Adrenal gland (tissue), 5 donors: ENCODE measurements at regions not wholly inside any gene's neighbourhood (a gene's known extent, or its start where the extent isn't known, plus 50 kb on each side); places are given as distances from the start of the nearest gene placed in this dataset.

Experiments
- POLR2A ChIP-seq, 2 donors: fragments of 450-650 bp; IDR thresholded peaks; one replicate each; pipeline ENCODE4 v1.6.1; 2017; ENCODE audit warnings: antibody characterized with exemption in 2 of 2, mild to moderate bottlenecking in 2 of 2, moderate library complexity in 1 of 2
- TF ChIP-seq, protein P1 (sequence below), 6 experiments: fragments of 450-650 bp in 4 of 6; fragments of 200-600 bp in 2 of 6; sonication (generic) in 1 of 6; IDR thresholded peaks; 1 replicate in 5 of 6; 2 replicates in 1 of 6; pipeline versions ENCODE4 v1.5.1 to v1.8.0; 2016 to 2021; ENCODE audit warnings: antibody characterized with exemption in 6 of 6, mild to moderate bottlenecking in 2 of 6, moderate library complexity in 1 of 6
- donor health status: DM: no; HTN: no; CAD: no.

DNA sequence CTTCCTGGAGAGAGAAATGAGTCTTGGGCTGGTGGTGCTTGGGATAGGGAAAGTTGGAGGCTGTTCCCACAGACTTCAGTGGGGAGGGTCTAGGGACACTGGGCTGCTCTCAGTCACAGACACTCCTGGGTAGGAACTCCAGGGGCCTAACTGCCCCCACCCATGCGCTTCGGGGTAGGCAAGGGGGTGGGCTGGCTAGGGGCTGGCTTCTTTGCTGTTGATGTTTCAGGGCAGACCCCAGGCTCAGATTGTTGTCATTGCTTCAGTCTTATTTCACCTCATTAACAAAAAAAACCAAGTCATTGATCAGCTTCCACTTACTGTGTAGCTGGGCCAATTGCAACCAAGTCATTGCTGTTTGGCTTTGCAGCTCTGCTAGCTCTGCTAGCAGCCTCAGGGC is 160.1 kb upstream of the CSF3R start:
- TF ChIP-seq, protein P1, sequence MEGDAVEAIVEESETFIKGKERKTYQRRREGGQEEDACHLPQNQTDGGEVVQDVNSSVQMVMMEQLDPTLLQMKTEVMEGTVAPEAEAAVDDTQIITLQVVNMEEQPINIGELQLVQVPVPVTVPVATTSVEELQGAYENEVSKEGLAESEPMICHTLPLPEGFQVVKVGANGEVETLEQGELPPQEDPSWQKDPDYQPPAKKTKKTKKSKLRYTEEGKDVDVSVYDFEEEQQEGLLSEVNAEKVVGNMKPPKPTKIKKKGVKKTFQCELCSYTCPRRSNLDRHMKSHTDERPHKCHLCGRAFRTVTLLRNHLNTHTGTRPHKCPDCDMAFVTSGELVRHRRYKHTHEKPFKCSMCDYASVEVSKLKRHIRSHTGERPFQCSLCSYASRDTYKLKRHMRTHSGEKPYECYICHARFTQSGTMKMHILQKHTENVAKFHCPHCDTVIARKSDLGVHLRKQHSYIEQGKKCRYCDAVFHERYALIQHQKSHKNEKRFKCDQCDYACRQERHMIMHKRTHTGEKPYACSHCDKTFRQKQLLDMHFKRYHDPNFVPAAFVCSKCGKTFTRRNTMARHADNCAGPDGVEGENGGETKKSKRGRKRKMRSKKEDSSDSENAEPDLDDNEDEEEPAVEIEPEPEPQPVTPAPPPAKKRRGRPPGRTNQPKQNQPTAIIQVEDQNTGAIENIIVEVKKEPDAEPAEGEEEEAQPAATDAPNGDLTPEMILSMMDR (IDR thresholded peaks at IDR 0.05), result no peak
- TF ChIP-seq POLR2A (IDR thresholded peaks at IDR 0.05), result no peak
